HEK293 (cell line): ENCODE measurements at regions not wholly inside any gene's neighbourhood (a gene's known extent, or its start where the extent isn't known, plus 50 kb on each side); places are given as distances from the start of the nearest gene placed in this dataset.
A peak's percentile ranks its signal among the peaks of the same experiment; 100 is the strongest.
"Not testable (repeated sequence)": the region's sequence is repeated elsewhere in the genome, so short reads cannot be mapped to it uniquely, and the experiment has no call there.

Source experiments
- CTCF ChIA-PET: fragments of 350-600 bp; formaldehyde crosslinking; extraction: SDS; loops from one replicate; lab custom pipeline; 2021; ENCODE audit warnings: antibody characterized with exemption; lab: Yijun Ruan, JAX
- POLR2A ChIA-PET: fragments of 300-600 bp; formaldehyde crosslinking; extraction: SDS; loops from one replicate; lab custom pipeline; 2020; ENCODE audit warnings: antibody characterized with exemption, inconsistent platforms; lab: Yijun Ruan, JAX
- H3K27ac ChIP-seq: fragments of 200-500 bp; sonication (Bioruptor generic); 2 replicates; pipeline ENCODE4 v1.5.1; 2014; ENCODE audit warnings: low read depth, low read length, control low read depth, inconsistent platforms; ENCODE audit errors: extremely low read depth
- H3K36me3 ChIP-seq, 2 experiments: fragments of 200-500 bp in 1 of 2; sonication (Bioruptor generic) in 1 of 2; 1 replicate in 1 of 2; 2 replicates in 1 of 2; pipeline ENCODE4 v1.5.1; 2014 to 2017; ENCODE audit warnings: inconsistent platforms in 2 of 2, low read length in 2 of 2; ENCODE audit not compliant: control insufficient read depth in 2 of 2, insufficient read depth in 1 of 2
- H3K4me1 ChIP-seq: fragments of 200-500 bp; sonication (Bioruptor generic); 2 replicates; pipeline ENCODE4 v1.5.1; 2014; ENCODE audit warnings: mild to moderate bottlenecking, low read length, inconsistent platforms; ENCODE audit not compliant: control insufficient read depth, insufficient read depth
- H3K4me3 ChIP-seq: 2 replicates; pipeline ENCODE4 v1.5.1; 2011; ENCODE audit warnings: low read depth, mild to moderate bottlenecking, control low read depth, low read length, moderate library complexity
- H3K9me3 ChIP-seq: fragments of 200-500 bp; sonication (Bioruptor generic); 2 replicates; pipeline ENCODE4 v1.5.1; 2014; ENCODE audit warnings: low read depth, low read length, inconsistent platforms; ENCODE audit not compliant: control insufficient read depth, insufficient read depth
- REST ChIP-seq: fragments of 450-650 bp; formaldehyde crosslinking; IDR thresholded peaks from 2 replicates; pipeline ENCODE4 v1.5.1; 2016; ENCODE audit warnings: missing biosample characterization, missing genetic modification characterization
- ZNF146 ChIP-seq: fragments of 450-650 bp; formaldehyde crosslinking; IDR thresholded peaks from 2 replicates; pipeline ENCODE4 v1.5.1; 2016; ENCODE audit warnings: missing biosample characterization, missing genetic modification characterization
- ZNF175 ChIP-seq: fragments of 450-650 bp; formaldehyde crosslinking; IDR thresholded peaks from 2 replicates; pipeline ENCODE4 v1.5.1; 2016; ENCODE audit warnings: missing biosample characterization, missing genetic modification characterization
- ZNF350 ChIP-seq: fragments of 450-650 bp; formaldehyde crosslinking; IDR thresholded peaks from 2 replicates; pipeline ENCODE4 v1.5.0; 2017; ENCODE audit warnings: missing biosample characterization, mild to moderate bottlenecking, missing genetic modification characterization
- ZNF354C ChIP-seq: fragments of 450-650 bp; formaldehyde crosslinking; IDR thresholded peaks from 2 replicates; pipeline ENCODE4 v1.5.1; 2016; ENCODE audit warnings: missing biosample characterization, missing genetic modification characterization, low read depth, borderline replicate concordance
- ZNF449 ChIP-seq: fragments of 450-650 bp; formaldehyde crosslinking; IDR thresholded peaks from 2 replicates; pipeline ENCODE4 v1.5.1; 2017; ENCODE audit warnings: missing biosample characterization, mild to moderate bottlenecking, missing genetic modification characterization, moderate library complexity
- ZNF501 ChIP-seq: fragments of 450-650 bp; formaldehyde crosslinking; IDR thresholded peaks from 2 replicates; pipeline ENCODE4 v1.5.1; 2016; ENCODE audit warnings: missing biosample characterization, missing genetic modification characterization
- ZNF561 ChIP-seq: fragments of 450-650 bp; IDR thresholded peaks from 2 replicates; pipeline ENCODE4 v1.5.1; 2018; ENCODE audit warnings: missing biosample characterization, missing genetic modification characterization, borderline replicate concordance
- ZNF580 ChIP-seq: fragments of 450-650 bp; formaldehyde crosslinking; IDR thresholded peaks from 2 replicates; pipeline ENCODE4 v1.5.1; 2016; ENCODE audit warnings: missing biosample characterization, missing genetic modification characterization
- ZNF837 ChIP-seq: fragments of 450-650 bp; formaldehyde crosslinking; IDR thresholded peaks from 2 replicates; pipeline ENCODE4 v1.5.1; 2016; ENCODE audit warnings: missing biosample characterization, missing genetic modification characterization
- TF ChIP-seq, protein P1 (sequence below): fragments of 450-650 bp; formaldehyde crosslinking; IDR thresholded peaks from 2 replicates; pipeline ENCODE4 v1.5.1; 2016; ENCODE audit warnings: missing biosample characterization, missing genetic modification characterization
- TF ChIP-seq, protein P2 (sequence below): fragments of 450-650 bp; formaldehyde crosslinking; IDR thresholded peaks from 2 replicates; pipeline ENCODE4 v1.5.1; 2016; ENCODE audit warnings: missing biosample characterization, missing genetic modification characterization

GRCh38 chr10:78096486-78096885 lies 62.8 kb downstream of the RPS24 start:
- H3K4me3 ChIP-seq, POLR2A ChIA-PET, H3K27ac ChIP-seq, H3K36me3 ChIP-seq, CTCF ChIA-PET, H3K9me3 ChIP-seq, H3K4me1 ChIP-seq: not testable (repeated sequence)
- TF ChIP-seq, protein P1, sequence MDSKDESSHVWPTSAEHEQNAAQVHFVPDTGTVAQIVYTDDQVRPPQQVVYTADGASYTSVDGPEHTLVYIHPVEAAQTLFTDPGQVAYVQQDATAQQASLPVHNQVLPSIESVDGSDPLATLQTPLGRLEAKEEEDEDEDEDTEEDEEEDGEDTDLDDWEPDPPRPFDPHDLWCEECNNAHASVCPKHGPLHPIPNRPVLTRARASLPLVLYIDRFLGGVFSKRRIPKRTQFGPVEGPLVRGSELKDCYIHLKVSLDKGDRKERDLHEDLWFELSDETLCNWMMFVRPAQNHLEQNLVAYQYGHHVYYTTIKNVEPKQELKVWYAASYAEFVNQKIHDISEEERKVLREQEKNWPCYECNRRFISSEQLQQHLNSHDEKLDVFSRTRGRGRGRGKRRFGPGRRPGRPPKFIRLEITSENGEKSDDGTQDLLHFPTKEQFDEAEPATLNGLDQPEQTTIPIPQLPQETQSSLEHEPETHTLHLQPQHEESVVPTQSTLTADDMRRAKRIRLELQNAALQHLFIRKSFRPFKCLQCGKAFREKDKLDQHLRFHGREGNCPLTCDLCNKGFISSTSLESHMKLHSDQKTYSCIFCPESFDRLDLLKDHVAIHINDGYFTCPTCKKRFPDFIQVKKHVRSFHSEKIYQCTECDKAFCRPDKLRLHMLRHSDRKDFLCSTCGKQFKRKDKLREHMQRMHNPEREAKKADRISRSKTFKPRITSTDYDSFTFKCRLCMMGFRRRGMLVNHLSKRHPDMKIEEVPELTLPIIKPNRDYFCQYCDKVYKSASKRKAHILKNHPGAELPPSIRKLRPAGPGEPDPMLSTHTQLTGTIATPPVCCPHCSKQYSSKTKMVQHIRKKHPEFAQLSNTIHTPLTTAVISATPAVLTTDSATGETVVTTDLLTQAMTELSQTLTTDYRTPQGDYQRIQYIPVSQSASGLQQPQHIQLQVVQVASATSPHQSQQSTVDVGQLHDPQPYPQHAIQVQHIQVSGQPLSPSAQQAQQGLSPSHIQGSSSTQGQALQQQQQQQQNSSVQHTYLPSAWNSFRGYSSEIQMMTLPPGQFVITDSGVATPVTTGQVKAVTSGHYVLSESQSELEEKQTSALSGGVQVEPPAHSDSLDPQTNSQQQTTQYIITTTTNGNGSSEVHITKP (tag by site-specific recombination) = peak; percentile 71

- H3K36me3 ChIP-seq, H3K9me3 ChIP-seq, H3K27ac ChIP-seq, H3K4me1 ChIP-seq, POLR2A ChIA-PET, CTCF ChIA-PET, H3K4me3 ChIP-seq: not testable (repeated sequence)
- TF ChIP-seq ZNF580 (0 out of 2 replicates have a peak, but pooled peaks have one; percentile 20), ZNF146 (tag by site-specific recombination) (peak; percentile 88)
- TF ChIP-seq, protein P2, sequence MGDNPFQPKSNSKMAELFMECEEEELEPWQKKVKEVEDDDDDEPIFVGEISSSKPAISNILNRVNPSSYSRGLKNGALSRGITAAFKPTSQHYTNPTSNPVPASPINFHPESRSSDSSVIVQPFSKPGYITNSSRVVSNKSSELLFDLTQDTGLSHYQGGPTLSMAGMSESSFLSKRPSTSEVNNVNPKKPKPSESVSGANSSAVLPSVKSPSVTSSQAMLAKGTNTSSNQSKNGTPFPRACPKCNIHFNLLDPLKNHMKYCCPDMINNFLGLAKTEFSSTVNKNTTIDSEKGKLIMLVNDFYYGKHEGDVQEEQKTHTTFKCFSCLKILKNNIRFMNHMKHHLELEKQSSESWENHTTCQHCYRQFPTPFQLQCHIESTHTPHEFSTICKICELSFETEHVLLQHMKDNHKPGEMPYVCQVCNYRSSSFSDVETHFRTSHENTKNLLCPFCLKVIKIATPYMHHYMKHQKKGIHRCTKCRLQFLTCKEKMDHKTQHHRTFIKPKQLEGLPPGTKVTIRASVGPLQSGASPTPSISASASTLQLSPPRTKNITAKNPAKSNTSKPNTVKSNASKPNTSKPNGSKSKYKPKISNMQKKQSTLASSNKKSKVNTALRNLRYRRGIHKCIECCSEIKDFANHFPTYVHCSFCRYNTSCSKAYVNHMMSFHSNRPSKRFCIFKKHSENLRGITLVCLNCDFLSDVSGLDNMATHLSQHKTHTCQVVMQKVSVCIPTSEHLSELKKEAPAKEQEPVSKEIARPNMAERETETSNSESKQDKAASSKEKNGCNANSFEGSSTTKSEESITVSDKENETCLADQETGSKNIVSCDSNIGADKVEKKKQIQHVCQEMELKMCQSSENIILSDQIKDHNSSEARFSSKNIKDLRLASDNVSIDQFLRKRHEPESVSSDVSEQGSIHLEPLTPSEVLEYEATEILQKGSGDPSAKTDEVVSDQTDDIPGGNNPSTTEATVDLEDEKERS = peak; percentile 73; the same call in 1 of the 2 replicates
Measured at GRCh38 chr10:78102593-78102992, 68.9 kb downstream of the RPS24 start.

DNA sequence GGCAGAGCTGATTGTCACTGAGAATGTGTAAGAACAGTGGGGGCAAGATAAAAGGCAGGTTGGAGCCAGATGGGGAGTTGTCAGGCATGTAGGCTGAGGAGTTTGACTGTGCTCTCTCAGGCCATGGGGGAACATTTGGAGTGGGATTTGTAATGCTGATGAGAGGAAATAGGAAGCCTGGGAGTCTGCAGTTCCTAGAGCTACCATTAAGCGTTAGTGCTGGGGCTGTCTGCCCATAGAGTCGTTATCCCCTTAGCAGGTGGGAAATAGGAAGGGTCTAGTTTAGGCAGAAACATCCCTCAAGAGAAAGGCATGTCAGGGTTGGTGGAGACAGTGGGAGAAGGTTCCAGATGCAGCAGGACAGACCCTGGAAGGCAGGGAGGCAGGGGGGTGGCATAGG lies 75.5 kb downstream of the RPS24 start:
- POLR2A ChIA-PET = no interaction called here
- TF ChIP-seq REST (tag by site-specific recombination) (no peak), ZNF175 (tag by site-specific recombination) (no peak), ZNF837 (tag by site-specific recombination) (no peak), ZNF350 (tag by site-specific recombination) (no peak), ZNF561 (tag by site-specific recombination) (no peak), ZNF354C (no peak), ZNF449 (no peak), ZNF501 (tag by site-specific recombination) (no peak)
- TF ChIP-seq, all 188 proteins: peak for 0
- Histone ChIP-seq H3K27ac (no peak overlapping the region), H3K36me3 (no peaks in the 10 kb centered on the region), H3K4me1 (no peaks in the 10 kb centered on the region), H3K9me3 (no peaks in the 10 kb centered on the region), H3K4me3 (no peak overlapping the region)
- CTCF ChIA-PET = interaction anchor here (0.6 to 0.7 kb wide), 2 partner anchors 20 to 59 kb away, joined by 3 read pairs; no protein-coding TSS in a partner anchor
